Peyer's patch (tissue), 4 donors: ENCODE measurements at regions not wholly inside any gene's neighbourhood (a gene's known extent, or its start where the extent isn't known, plus 50 kb on each side); places are given as distances from the start of the nearest gene placed in this dataset.

Experiments
- POLR2A ChIP-seq, 2 donors: fragments of 450-650 bp; IDR thresholded peaks; one replicate each; pipeline ENCODE4 v1.5.1; 2017; ENCODE audit warnings: antibody characterized with exemption in 2 of 2, mild to moderate bottlenecking in 2 of 2, moderate library complexity in 2 of 2
- TF ChIP-seq, protein P1 (sequence below), 6 experiments: fragments of 450-650 bp in 4 of 6; fragments of 200-600 bp in 2 of 6; sonication (generic) in 1 of 6; IDR thresholded peaks; one replicate each; pipeline ENCODE4 v1.5.1; 2017 to 2019; ENCODE audit warnings: antibody characterized with exemption in 6 of 6, mild to moderate bottlenecking in 3 of 6, moderate library complexity in 1 of 6

GRCh38 chr4:175330236-175330635 lies 412.1 kb downstream of the ADAM29 start:
- TF ChIP-seq, protein P1, sequence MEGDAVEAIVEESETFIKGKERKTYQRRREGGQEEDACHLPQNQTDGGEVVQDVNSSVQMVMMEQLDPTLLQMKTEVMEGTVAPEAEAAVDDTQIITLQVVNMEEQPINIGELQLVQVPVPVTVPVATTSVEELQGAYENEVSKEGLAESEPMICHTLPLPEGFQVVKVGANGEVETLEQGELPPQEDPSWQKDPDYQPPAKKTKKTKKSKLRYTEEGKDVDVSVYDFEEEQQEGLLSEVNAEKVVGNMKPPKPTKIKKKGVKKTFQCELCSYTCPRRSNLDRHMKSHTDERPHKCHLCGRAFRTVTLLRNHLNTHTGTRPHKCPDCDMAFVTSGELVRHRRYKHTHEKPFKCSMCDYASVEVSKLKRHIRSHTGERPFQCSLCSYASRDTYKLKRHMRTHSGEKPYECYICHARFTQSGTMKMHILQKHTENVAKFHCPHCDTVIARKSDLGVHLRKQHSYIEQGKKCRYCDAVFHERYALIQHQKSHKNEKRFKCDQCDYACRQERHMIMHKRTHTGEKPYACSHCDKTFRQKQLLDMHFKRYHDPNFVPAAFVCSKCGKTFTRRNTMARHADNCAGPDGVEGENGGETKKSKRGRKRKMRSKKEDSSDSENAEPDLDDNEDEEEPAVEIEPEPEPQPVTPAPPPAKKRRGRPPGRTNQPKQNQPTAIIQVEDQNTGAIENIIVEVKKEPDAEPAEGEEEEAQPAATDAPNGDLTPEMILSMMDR (IDR thresholded peaks at IDR 0.05) = no peak
- TF ChIP-seq POLR2A (IDR thresholded peaks at IDR 0.05) = no peak
